ENCODE measurements at regions not wholly inside any gene's neighbourhood (a gene's known extent, or its start where the extent isn't known, plus 50 kb on each side); places are given as distances from the start of the nearest gene placed in this dataset.

- no peak for TF ChIP-seq SUZ12 (IDR thresholded peaks at IDR 0.05; ENCODE audit: low read length)
- TF ChIP-seq JUN (IDR thresholded peaks at IDR 0.05; ENCODE audit: low read depth, low read length): no peak
- no peak for TF ChIP-seq POLR2A (IDR thresholded peaks at IDR 0.05; ENCODE audit: control extremely low read depth in 1 of 2, low read depth in 2 of 2, low read length in 2 of 2)
- no peak for TF ChIP-seq CHD1 (IDR thresholded peaks at IDR 0.05; ENCODE audit: low read depth, low read length)
- no peak for TF ChIP-seq RXRA (IDR thresholded peaks at IDR 0.05; ENCODE audit: insufficient read depth, low read depth, low read length)
- no peak for TF ChIP-seq JUND (IDR thresholded peaks at IDR 0.05; ENCODE audit: low read length)
Measured at GRCh38 chr17:71024969-71025368, 855.6 kb downstream of the KCNJ2 start (continued).
